Thyroid gland (tissue), 4 donors: ENCODE measurements at regions not wholly inside any gene's neighbourhood (a gene's known extent, or its start where the extent isn't known, plus 50 kb on each side); places are given as distances from the start of the nearest gene placed in this dataset.
"Not testable (repeated sequence)": the region's sequence is repeated elsewhere in the genome, so short reads cannot be mapped to it uniquely, and the experiment has no call there.

Experiments used
- DNase-seq, 2 donors: peaks; one replicate each; pipeline ENCODE4 v3.0.0-alpha.2; 2019
- H3K27ac ChIP-seq, 3 donors: fragments of 200-600 bp; sonication (generic); 1 replicate in 2 of 3; 2 replicates in 1 of 3; pipeline ENCODE4 v1.5.1; 2016 to 2019; ENCODE audit warnings: mild to moderate bottlenecking in 1 of 3, moderate library complexity in 1 of 3
- H3K27me3 ChIP-seq: fragments of 200-600 bp; sonication (generic); one replicate; pipeline ENCODE4 v1.5.1; 2019
- H3K36me3 ChIP-seq, 2 donors: fragments of 200-600 bp; sonication (generic); one replicate each; pipeline ENCODE4 v1.5.1; 2016 to 2019
- H3K4me1 ChIP-seq, 2 donors: fragments of 200-600 bp; sonication (generic); one replicate each; pipeline ENCODE4 v1.5.1; 2017 to 2019
- H3K4me3 ChIP-seq, 3 donors: fragments of 200-600 bp; sonication (generic); replicated peaks in 1 of 3; 1 replicate in 2 of 3; 2 replicates in 1 of 3; pipeline ENCODE4 v1.5.1; 2016; ENCODE audit warnings: mild to moderate bottlenecking in 1 of 3
- H3K9me3 ChIP-seq: fragments of 200-600 bp; sonication (generic); one replicate; pipeline ENCODE4 v1.5.1; 2017
- POLR2A ChIP-seq, 2 donors: fragments of 450-650 bp; IDR thresholded peaks; one replicate each; pipeline ENCODE4 v1.6.1; 2017; ENCODE audit warnings: antibody characterized with exemption in 2 of 2, mild to moderate bottlenecking in 2 of 2, moderate library complexity in 1 of 2
- WGBS, 2 donors: methylation state at CpG; one replicate each; pipeline ENCODE4 v1.1.5; 2017; 5-methylcytosine and 5-hydroxymethylcytosine counted together
- intact Hi-C: fragments of 100-400 bp; cut with DNase I; formaldehyde crosslinking; loops from one replicate; pipeline ENCODE4 v1.15.1; 2023
- TF ChIP-seq, protein P1 (sequence below), 6 experiments: fragments of 200-600 bp in 3 of 6; fragments of 450-650 bp in 3 of 6; sonication (generic) in 3 of 6; IDR thresholded peaks; one replicate each; pipeline ENCODE4 v1.5.1; 2016 to 2019; ENCODE audit warnings: antibody characterized with exemption in 6 of 6, mild to moderate bottlenecking in 2 of 6, inconsistent platforms in 1 of 6, moderate library complexity in 1 of 6

DNA sequence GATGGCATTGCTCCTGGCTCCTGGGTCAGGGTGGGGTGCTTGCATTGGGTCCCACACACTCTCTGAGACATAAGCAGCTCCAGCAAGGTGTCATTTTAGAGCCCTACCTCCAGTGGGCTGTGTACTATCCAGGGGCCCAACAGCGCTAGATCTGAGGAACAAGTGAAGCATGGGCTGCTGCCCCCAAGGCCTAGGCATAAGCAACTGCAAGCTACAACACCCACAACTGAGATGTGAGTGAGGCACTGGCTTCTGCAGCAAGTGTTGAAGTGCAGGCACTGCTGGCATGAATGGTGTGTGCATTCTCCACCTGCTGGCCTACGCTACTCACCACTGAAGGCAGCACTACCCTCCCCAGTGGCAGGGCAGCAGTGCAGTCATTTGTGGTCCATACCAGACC, 81.0 kb upstream of the STK39 start:
- Histone ChIP-seq H3K27me3 (no peaks in the 10 kb centered on the region), H3K36me3 (no peaks in the 10 kb centered on the region), H3K4me3 (no peak overlapping the region), H3K4me1 (no peaks in the 10 kb centered on the region), H3K27ac (no peak overlapping the region), H3K9me3 (no peaks in the 10 kb centered on the region)
- intact Hi-C loops: no loop called here
- TF ChIP-seq, protein P1, sequence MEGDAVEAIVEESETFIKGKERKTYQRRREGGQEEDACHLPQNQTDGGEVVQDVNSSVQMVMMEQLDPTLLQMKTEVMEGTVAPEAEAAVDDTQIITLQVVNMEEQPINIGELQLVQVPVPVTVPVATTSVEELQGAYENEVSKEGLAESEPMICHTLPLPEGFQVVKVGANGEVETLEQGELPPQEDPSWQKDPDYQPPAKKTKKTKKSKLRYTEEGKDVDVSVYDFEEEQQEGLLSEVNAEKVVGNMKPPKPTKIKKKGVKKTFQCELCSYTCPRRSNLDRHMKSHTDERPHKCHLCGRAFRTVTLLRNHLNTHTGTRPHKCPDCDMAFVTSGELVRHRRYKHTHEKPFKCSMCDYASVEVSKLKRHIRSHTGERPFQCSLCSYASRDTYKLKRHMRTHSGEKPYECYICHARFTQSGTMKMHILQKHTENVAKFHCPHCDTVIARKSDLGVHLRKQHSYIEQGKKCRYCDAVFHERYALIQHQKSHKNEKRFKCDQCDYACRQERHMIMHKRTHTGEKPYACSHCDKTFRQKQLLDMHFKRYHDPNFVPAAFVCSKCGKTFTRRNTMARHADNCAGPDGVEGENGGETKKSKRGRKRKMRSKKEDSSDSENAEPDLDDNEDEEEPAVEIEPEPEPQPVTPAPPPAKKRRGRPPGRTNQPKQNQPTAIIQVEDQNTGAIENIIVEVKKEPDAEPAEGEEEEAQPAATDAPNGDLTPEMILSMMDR (IDR thresholded peaks at IDR 0.05): no peak
- no peak for TF ChIP-seq POLR2A (IDR thresholded peaks at IDR 0.05)
- no peak for DNase-seq
- WGBS, 2 donors: 94 to 100% methylated on average over 1 to 2 of the region's 2 CpGs

GRCh38 chr2:168330624-168331423, 83.4 kb upstream of the STK39 start:
- DNase-seq: no peak
- Histone ChIP-seq H3K27me3 (no peaks in the 10 kb centered on the region), H3K4me3 (no peak overlapping the region), H3K9me3 (no peaks in the 10 kb centered on the region), H3K36me3 (no peaks in the 10 kb centered on the region), H3K27ac (no peak overlapping the region), H3K4me1 (no peaks in the 10 kb centered on the region)
- TF ChIP-seq, protein P1 (IDR thresholded peaks at IDR 0.05): no peak
- no peak for TF ChIP-seq POLR2A (IDR thresholded peaks at IDR 0.05)
- intact Hi-C loops: no loop called here

GRCh38 chr2:168335254-168335653, 87.9 kb upstream of the STK39 start:
- DNase-seq, intact Hi-C loops: not testable (repeated sequence)
- 92 to 93% methylated on average over 8 of the region's 8 CpGs for WGBS, 2 donors

DNA sequence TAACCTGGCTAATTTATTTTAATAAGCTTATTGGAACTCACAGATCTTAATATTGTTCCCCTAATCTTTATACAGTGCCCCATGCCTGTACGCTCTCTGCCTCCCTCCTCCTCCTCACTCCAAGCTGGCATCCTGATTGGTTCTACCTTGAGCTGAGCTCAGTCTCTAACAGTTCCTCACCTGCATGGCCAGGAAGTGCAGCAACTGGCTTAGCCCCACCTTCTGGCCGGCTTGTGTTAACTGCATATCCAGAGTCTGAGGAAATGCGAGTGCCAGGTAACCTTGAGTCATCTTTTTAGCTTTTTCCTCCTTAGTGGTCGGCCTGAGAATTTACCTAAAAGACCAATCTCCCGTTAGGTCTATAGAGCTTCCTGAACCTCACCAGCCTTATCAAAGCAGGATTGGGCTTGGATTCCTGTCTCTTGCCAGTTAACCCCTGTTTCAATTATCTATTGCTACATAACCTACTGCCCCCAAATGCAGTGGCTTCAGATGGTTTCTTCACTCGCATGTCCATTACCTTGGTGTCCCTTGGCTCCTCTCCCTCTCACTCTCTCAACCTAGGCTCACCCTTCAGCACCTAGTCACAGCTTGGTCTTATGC, 89.5 kb upstream of the STK39 start:
- TF ChIP-seq POLR2A (IDR thresholded peaks at IDR 0.05): no peak
- TF ChIP-seq, protein P1 (IDR thresholded peaks at IDR 0.05): peak in 5 of 6 experiments; percentile 8 to 50 (median 48)
- no peaks in the 10 kb centered on the region for H3K9me3 ChIP-seq
- intact Hi-C loops: no loop called here
- H3K27me3 ChIP-seq: no peaks in the 10 kb centered on the region
- no peaks in the 10 kb centered on the region for H3K4me1 ChIP-seq
- DNase-seq: peak; percentile 62 to 70
- H3K4me3 ChIP-seq: no peak overlapping the region
- peak overlapping the region in 1 of 3 donors; percentile 37 for H3K27ac ChIP-seq
- H3K36me3 ChIP-seq: no peaks in the 10 kb centered on the region
- 69 to 71% methylated on average over 6 of the region's 6 CpGs for WGBS, 2 donors

More at GRCh38 chr2:168335254-168335653, 87.9 kb upstream of the STK39 start:
- not testable (repeated sequence) for H3K4me3 ChIP-seq, H3K9me3 ChIP-seq, H3K27me3 ChIP-seq, H3K4me1 ChIP-seq, H3K36me3 ChIP-seq
- peak overlapping the region in 1 of 3 donors; percentile 37 for H3K27ac ChIP-seq

- H3K4me3 ChIP-seq: no peak overlapping the region
Observed at GRCh38 chr2:168338292-168338691, 90.9 kb upstream of the STK39 start.

More at GRCh38 chr2:168338292-168338691, 90.9 kb upstream of the STK39 start:
- DNase-seq: no peak
- Histone ChIP-seq H3K36me3 (no peaks in the 10 kb centered on the region), H3K9me3 (no peaks in the 10 kb centered on the region), H3K27ac (no peak overlapping the region), H3K27me3 (no peaks in the 10 kb centered on the region), H3K4me1 (no peaks in the 10 kb centered on the region)
- 31% methylated on average over 3 of the region's 3 CpGs for WGBS, 2 donors
- intact Hi-C loops: no loop called here
- TF ChIP-seq POLR2A (IDR thresholded peaks at IDR 0.05): no peak
- TF ChIP-seq, protein P1 (IDR thresholded peaks at IDR 0.05): no peak
